ENCODE measurements at regions not wholly inside any gene's neighbourhood (a gene's known extent, or its start where the extent isn't known, plus 50 kb on each side); places are given as distances from the start of the nearest gene placed in this dataset.

- Mint-ChIP-seq H3K4me1 (peaks cover 32% of the 10 kb centered on the region), H3K4me3 (no peak overlapping the region), H3K27me3 (ENCODE audit: low read depth) (no peaks in the 10 kb centered on the region), H3K27ac (no peak overlapping the region), H3K36me3 (ENCODE audit: low read depth) (no peaks in the 10 kb centered on the region), H3K9me3 (no peaks in the 10 kb centered on the region)
- no peak for TF ChIP-seq CTCF (IDR thresholded peaks at IDR 0.05; ENCODE audit: unreplicated experiment in 3 of 3)
Measured at GRCh38 chr15:35975941-35976340, 430.0 kb upstream of the DPH6 start.

- TF ChIP-seq CTCF (IDR thresholded peaks at IDR 0.05; ENCODE audit: unreplicated experiment in 3 of 3): no peak
- no peaks in the 10 kb centered on the region for H3K27me3 Mint-ChIP-seq (ENCODE audit: low read depth)
- no peak overlapping the region for H3K4me3 Mint-ChIP-seq
- no peaks in the 10 kb centered on the region for H3K9me3 Mint-ChIP-seq
- H3K36me3 Mint-ChIP-seq (ENCODE audit: low read depth): no peaks in the 10 kb centered on the region
- peaks cover 12% of the 10 kb centered on the region for H3K4me1 Mint-ChIP-seq
- peak overlapping the region in 2 of 3 experiments; percentile 5 to 13 for H3K27ac Mint-ChIP-seq
Measured at GRCh38 chr15:35979608-35980007, 433.6 kb upstream of the DPH6 start.

GRCh38 chr15:35980719-35981118 lies 434.8 kb upstream of the DPH6 start:
- no peaks in the 10 kb centered on the region for H3K27me3 Mint-ChIP-seq (ENCODE audit: low read depth)

GRCh38 chr15:35986191-35986721 lies 440.3 kb upstream of the DPH6 start:
- H3K36me3 Mint-ChIP-seq (ENCODE audit: low read depth): no peaks in the 10 kb centered on the region
- H3K27me3 Mint-ChIP-seq (ENCODE audit: low read depth): no peaks in the 10 kb centered on the region
- H3K4me1 Mint-ChIP-seq: peaks cover 35% of the 10 kb centered on the region
- no peak overlapping the region for H3K4me3 Mint-ChIP-seq
- peak overlapping the region; percentile 64 to 94 (median 81) for H3K27ac Mint-ChIP-seq
- H3K9me3 Mint-ChIP-seq: no peaks in the 10 kb centered on the region
- no peak for TF ChIP-seq CTCF (IDR thresholded peaks at IDR 0.05; ENCODE audit: unreplicated experiment in 3 of 3)

More at GRCh38 chr15:35980719-35981118, 434.8 kb upstream of the DPH6 start:
- TF ChIP-seq CTCF (IDR thresholded peaks at IDR 0.05; ENCODE audit: unreplicated experiment in 3 of 3): no peak
- H3K4me1 Mint-ChIP-seq: peaks cover 24% of the 10 kb centered on the region
- no peaks in the 10 kb centered on the region for H3K36me3 Mint-ChIP-seq (ENCODE audit: low read depth)
- H3K9me3 Mint-ChIP-seq: no peaks in the 10 kb centered on the region
- H3K27ac Mint-ChIP-seq: peak overlapping the region in 2 of 3 experiments; percentile 22 to 53
- no peak overlapping the region for H3K4me3 Mint-ChIP-seq

- Mint-ChIP-seq H3K9me3 (no peaks in the 10 kb centered on the region), H3K4me1 (peaks cover 35% of the 10 kb centered on the region), H3K36me3 (ENCODE audit: low read depth) (no peaks in the 10 kb centered on the region)
Measured at GRCh38 chr15:35987056-35987455, 441.1 kb upstream of the DPH6 start.

More at GRCh38 chr15:35987056-35987455, 441.1 kb upstream of the DPH6 start:
- no peak for TF ChIP-seq CTCF (IDR thresholded peaks at IDR 0.05; ENCODE audit: unreplicated experiment in 3 of 3)
- H3K4me3 Mint-ChIP-seq: no peak overlapping the region
- peak overlapping the region; percentile 64 to 94 (median 81) for H3K27ac Mint-ChIP-seq
- H3K27me3 Mint-ChIP-seq (ENCODE audit: low read depth): no peaks in the 10 kb centered on the region

Data from nephron (organoid).